H1 (cell line): ENCODE measurements at regions not wholly inside any gene's neighbourhood (a gene's known extent, or its start where the extent isn't known, plus 50 kb on each side); places are given as distances from the start of the nearest gene placed in this dataset.

Experiments
- CTCF ChIA-PET: fragments of 300-600 bp; sonication (Branson Sonifier 250); formaldehyde crosslinking; loops from one replicate; lab custom pipeline; 2021; ENCODE audit not compliant: partially characterized antibody; lab: Charles Lee
- POLR2A ChIA-PET: fragments of 300-600 bp; sonication (Branson Sonifier 250); formaldehyde crosslinking; loops from one replicate; lab custom pipeline; 2021; ENCODE audit warnings: inconsistent platforms; ENCODE audit not compliant: partially characterized antibody; lab: Charles Lee
- DNase-seq, 2 experiments: peaks; one replicate each; pipeline versions ENCODE4 v3.0.0 to v3.0.0-alpha.2; 2010 to 2022; ENCODE audit warnings: low spot score in 2 of 2, low read depth in 1 of 2, mixed read lengths in 1 of 2
- FAIRE-seq: peaks from 2 replicates; lab custom pipeline; 2011; peaks lifted over from hg19 to GRCh38; lab: Jason Lieb, UNC
- H2AFZ ChIP-seq: 2 replicates; pipeline ENCODE4 v1.8.1; 2012; ENCODE audit warnings: low read length, inconsistent platforms
- H2AK5ac ChIP-seq: 2 replicates; pipeline ENCODE4 v1.6.1; 2013; ENCODE audit warnings: low read depth, low read length
- H2BK120ac ChIP-seq: replicated peaks from 2 replicates; pipeline ENCODE3; 2013; ENCODE audit warnings: low read depth, low read length, inconsistent platforms
- H2BK12ac ChIP-seq: 2 replicates; pipeline ENCODE4 v1.6.1; 2013; ENCODE audit warnings: low read depth, low read length
- H2BK15ac ChIP-seq: 2 replicates; pipeline ENCODE4 v1.6.1; 2013; ENCODE audit warnings: low read length
- H2BK20ac ChIP-seq: 2 replicates; pipeline ENCODE4 v1.6.1; 2013; ENCODE audit warnings: low read length
- H2BK5ac ChIP-seq: 2 replicates; pipeline ENCODE4 v1.6.1; 2013; ENCODE audit warnings: low read depth, low read length
- H3K14ac ChIP-seq: 2 replicates; pipeline ENCODE4 v1.6.1; 2013; ENCODE audit warnings: inconsistent platforms; ENCODE audit not compliant: insufficient read length
- H3K18ac ChIP-seq: 2 replicates; pipeline ENCODE4 v1.6.1; 2013; ENCODE audit warnings: low read length; ENCODE audit errors: extremely low read depth
- H3K23ac ChIP-seq: 2 replicates; pipeline ENCODE4 v1.6.1; 2013; ENCODE audit warnings: inconsistent platforms; ENCODE audit not compliant: insufficient read length
- H3K23me2 ChIP-seq: 2 replicates; pipeline ENCODE4 v1.6.1; 2013; ENCODE audit warnings: low read depth, low read length
- H3K27ac ChIP-seq: 2 replicates; pipeline ENCODE4 v1.6.1; 2011; ENCODE audit warnings: low read depth, low read length, inconsistent platforms
- H3K27me3 ChIP-seq, 4 experiments: replicated peaks in 1 of 4; 1 replicate in 1 of 4; 2 replicates in 3 of 4; pipeline versions ENCODE4 v1.6.1 to v1.8.1; 2011 to 2013; ENCODE audit warnings: low read length in 3 of 4, mild to moderate bottlenecking in 3 of 4, inconsistent platforms in 2 of 4, mixed read lengths in 2 of 4, moderate library complexity in 1 of 4; ENCODE audit not compliant: control insufficient read depth in 3 of 4, insufficient read depth in 3 of 4; ENCODE audit errors: extremely low read depth in 1 of 4
- H3K36me3 ChIP-seq, 4 experiments: 2 replicates each; pipeline versions ENCODE4 v1.6.1 to v1.8.1; 2011 to 2013; ENCODE audit warnings: mild to moderate bottlenecking in 4 of 4, low read length in 3 of 4, moderate library complexity in 2 of 4, control low read depth in 1 of 4, inconsistent platforms in 1 of 4; ENCODE audit not compliant: insufficient read depth in 4 of 4, control insufficient read depth in 2 of 4
- H3K4ac ChIP-seq: replicated peaks from 2 replicates; pipeline ENCODE3; 2013; ENCODE audit warnings: low read length, low read depth, mixed read lengths, inconsistent platforms; ENCODE audit not compliant: insufficient read length
- H3K4me1 ChIP-seq, 4 experiments: replicated peaks in 1 of 4; 1 replicate in 1 of 4; 2 replicates in 3 of 4; pipeline versions ENCODE4 v1.6.1 to v1.8.1; 2011 to 2013; ENCODE audit warnings: low read length in 3 of 4, inconsistent platforms in 2 of 4, mixed read lengths in 1 of 4; ENCODE audit not compliant: insufficient read depth in 4 of 4, control insufficient read depth in 3 of 4
- H3K4me2 ChIP-seq, 2 experiments: 2 replicates each; pipeline versions ENCODE4 v1.6.1 to v1.8.1; 2011 to 2013; ENCODE audit warnings: low read depth in 2 of 2, low read length in 2 of 2, control low read depth in 1 of 2, inconsistent platforms in 1 of 2, mild to moderate bottlenecking in 1 of 2; ENCODE audit not compliant: insufficient read depth in 1 of 2
- H3K4me3 ChIP-seq, 4 experiments: fragments of 200-600, 300-600 bp in 1 of 4; sonication (generic), shearing (Covaris generic), sonication (Bioruptor Twin) in 1 of 4; 2 replicates each; pipeline versions ENCODE4 v1.5.1 to v1.8.1; 2011 to 2016; ENCODE audit warnings: low read length in 4 of 4, low read depth in 3 of 4, control low read depth in 2 of 4, inconsistent platforms in 2 of 4, mild to moderate bottlenecking in 2 of 4, mixed read lengths in 1 of 4, moderate library complexity in 1 of 4; ENCODE audit not compliant: insufficient read depth in 2 of 4; ENCODE audit errors: extremely low read depth in 1 of 4
- H3K56ac ChIP-seq: replicated peaks from 2 replicates; pipeline ENCODE3; 2013; ENCODE audit warnings: low read depth, mild to moderate bottlenecking, mixed read lengths, low read length, inconsistent platforms; ENCODE audit not compliant: insufficient read length
- H3K79me1 ChIP-seq: 2 replicates; pipeline ENCODE4 v1.6.1; 2013; ENCODE audit warnings: low read depth, low read length, control low read depth
- H3K79me2 ChIP-seq, 2 experiments: 2 replicates each; pipeline versions ENCODE4 v1.6.1 to v1.8.1; 2012 to 2013; ENCODE audit warnings: low read length in 2 of 2, mild to moderate bottlenecking in 2 of 2, inconsistent platforms in 1 of 2; ENCODE audit not compliant: insufficient read depth in 2 of 2, control insufficient read depth in 1 of 2
- H3K9ac ChIP-seq, 4 experiments: replicated peaks in 1 of 4; 1 replicate in 1 of 4; 2 replicates in 3 of 4; pipeline versions ENCODE4 v1.6.1 to v1.8.1; 2011 to 2013; ENCODE audit warnings: low read depth in 3 of 4, low read length in 3 of 4, control low read depth in 2 of 4, mild to moderate bottlenecking in 2 of 4, moderate library complexity in 2 of 4, inconsistent platforms in 1 of 4; ENCODE audit errors: extremely low read depth in 1 of 4
- H3K9me3 ChIP-seq, 2 experiments: 2 replicates each; pipeline versions ENCODE4 v1.6.1 to v1.8.1; 2012 to 2013; ENCODE audit warnings: mild to moderate bottlenecking in 2 of 2, moderate library complexity in 2 of 2, control low read depth in 1 of 2, inconsistent platforms in 1 of 2, low read depth in 1 of 2, low read length in 1 of 2, mixed read lengths in 1 of 2; ENCODE audit not compliant: insufficient read depth in 2 of 2
- H4K20me1 ChIP-seq, 2 experiments: replicated peaks in 1 of 2; 2 replicates each; pipeline versions ENCODE3 to v1.8.1; 2011 to 2013; ENCODE audit warnings: inconsistent platforms in 2 of 2, low read length in 2 of 2, mild to moderate bottlenecking in 1 of 2; ENCODE audit not compliant: insufficient read depth in 2 of 2, control insufficient read depth in 1 of 2
- H4K5ac ChIP-seq: 2 replicates; pipeline ENCODE4 v1.6.1; 2013; ENCODE audit warnings: low read length, low read depth, mixed read lengths, inconsistent platforms; ENCODE audit not compliant: insufficient read length
- H4K8ac ChIP-seq: 2 replicates; pipeline ENCODE4 v1.8.0; 2013; ENCODE audit warnings: mild to moderate bottlenecking, moderate library complexity, low read length, inconsistent platforms; ENCODE audit not compliant: insufficient read depth; ENCODE audit errors: extremely low read depth
- H4K91ac ChIP-seq: replicated peaks from 2 replicates; pipeline ENCODE3; 2013; ENCODE audit warnings: low read length, mixed read lengths, inconsistent platforms; ENCODE audit not compliant: insufficient read length
- CEBPB ChIP-seq: IDR thresholded peaks from 2 replicates; pipeline ENCODE4 v1.6.1; 2012; ENCODE audit warnings: low read depth, low read length
- RFX5 ChIP-seq: IDR thresholded peaks from 2 replicates; pipeline ENCODE4 v1.6.1; 2011; ENCODE audit warnings: low read depth, low read length, improper control_type of control experiment, borderline replicate concordance
- SAP30 ChIP-seq: fragments of 300-600 bp; sonication (generic); IDR thresholded peaks from 2 replicates; pipeline ENCODE4 v1.7.1; 2012; ENCODE audit warnings: low read length, moderate library complexity, mild to moderate bottlenecking, inconsistent platforms; ENCODE audit not compliant: insufficient read depth, insufficient replicate concordance
- WGBS, 2 experiments: shearing (Covaris generic) in 1 of 2; methylation state at CpG; one replicate each; pipeline versions ENCODE4 v1.1.6 to v1.1.7; 2013 to 2015; ENCODE audit warnings: low lambda C conversion rate in 2 of 2, mixed read lengths in 2 of 2, inconsistent platforms in 1 of 2, low coverage in 1 of 2, missing lambda C conversion rate in 1 of 2; ENCODE audit not compliant: insufficient replicate concordance in 2 of 2, insufficient coverage in 1 of 2, insufficient read length in 1 of 2; ENCODE audit errors: extremely low coverage in 1 of 2, missing lambda C conversion rate in 1 of 2; 5-methylcytosine and 5-hydroxymethylcytosine counted together
- TF ChIP-seq, protein P1 (sequence below): IDR thresholded peaks from 2 replicates; pipeline ENCODE4 v1.6.1; 2011; ENCODE audit warnings: low read length, improper control_type of control experiment

- Histone ChIP-seq H2BK20ac (no peak overlapping the region), H3K56ac (no peak overlapping the region), H3K18ac (no peak overlapping the region), H3K79me1 (no peaks in the 10 kb centered on the region), H2AK5ac (no peak overlapping the region), H3K23ac (no peak overlapping the region), H3K4ac (no peak overlapping the region), H3K9me3 (no peaks in the 10 kb centered on the region), H3K27me3 (no peaks in the 10 kb centered on the region), H2BK5ac (no peak overlapping the region), H3K79me2 (no peaks in the 10 kb centered on the region), H2BK12ac (no peak overlapping the region), H4K8ac (no peak overlapping the region), H3K4me2 (no peak overlapping the region), H3K4me3 (no peak overlapping the region), H4K20me1 (no peaks in the 10 kb centered on the region), H3K4me1 (no peaks in the 10 kb centered on the region), H3K23me2 (no peaks in the 10 kb centered on the region), H3K27ac (no peak overlapping the region), H2BK120ac (no peak overlapping the region), H4K5ac (no peak overlapping the region), H3K36me3 (no peaks in the 10 kb centered on the region), H3K14ac (no peak overlapping the region), H2AFZ (no peak overlapping the region), H4K91ac (no peak overlapping the region), H3K9ac (no peak overlapping the region), H2BK15ac (no peak overlapping the region)
- ChIA-PET CTCF (interaction anchor here (1.1 to 2.6 kb wide), 5 partner anchors 9 to 78 kb away, joined by 3 to 6 read pairs (median 3); no protein-coding TSS in a partner anchor), POLR2A (no interaction called here)
- TF ChIP-seq SAP30 (no peak), CEBPB (peak; percentile 80), RFX5 (no peak)
- TF ChIP-seq, protein P1, sequence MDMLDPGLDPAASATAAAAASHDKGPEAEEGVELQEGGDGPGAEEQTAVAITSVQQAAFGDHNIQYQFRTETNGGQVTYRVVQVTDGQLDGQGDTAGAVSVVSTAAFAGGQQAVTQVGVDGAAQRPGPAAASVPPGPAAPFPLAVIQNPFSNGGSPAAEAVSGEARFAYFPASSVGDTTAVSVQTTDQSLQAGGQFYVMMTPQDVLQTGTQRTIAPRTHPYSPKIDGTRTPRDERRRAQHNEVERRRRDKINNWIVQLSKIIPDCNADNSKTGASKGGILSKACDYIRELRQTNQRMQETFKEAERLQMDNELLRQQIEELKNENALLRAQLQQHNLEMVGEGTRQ: no peak
- DNase-seq: no peak
- 88% methylated on average over 22 of the region's 23 CpGs; no CpG with 5 or more reads in 1 of the 2 experiments for WGBS, 2 experiments
- no peak for FAIRE-seq
These were observed 125.9 kb upstream of the ESR1 start for GRCh38 chr6:151681433-151682059.
